OCI-LY7 (cell line): ENCODE measurements at regions not wholly inside any gene's neighbourhood (a gene's known extent, or its start where the extent isn't known, plus 50 kb on each side); places are given as distances from the start of the nearest gene placed in this dataset.

Experiments
- BruUV-seq: library from RNA; stranded (reverse); fragments of 400-500 nt; replicated peaks from 2 replicates; lab custom pipeline; 2021; lab: Mats Ljungman, UMichigan
- CTCF ChIA-PET: fragments of 300-600 bp; sonication (Branson Sonifier 250); formaldehyde crosslinking; loops from one replicate; lab custom pipeline; 2022; ENCODE audit warnings: antibody characterized with exemption; ENCODE audit not compliant: unreplicated experiment; lab: Charles Lee
- POLR2A ChIA-PET: fragments of 300-600 bp; sonication (Branson Sonifier 250); formaldehyde crosslinking; loops from one replicate; lab custom pipeline; 2022; ENCODE audit warnings: antibody characterized with exemption; lab: Charles Lee
- DNase-seq: peaks from one replicate; pipeline ENCODE4 v3.0.0-alpha.2; 2015; ENCODE audit warnings: low spot score
- H2AFZ ChIP-seq: fragments of 200-600 bp; sonication (generic), shearing (Covaris generic); 2 replicates; pipeline ENCODE4 v1.6.1; 2014; ENCODE audit warnings: mild to moderate bottlenecking, antibody characterized with exemption, low read length, moderate library complexity
- H3K27ac ChIP-seq: fragments of 200-600 bp; sonication (generic); 2 replicates; pipeline ENCODE4 v1.5.1; 2014; ENCODE audit warnings: mixed run types, low read depth, mild to moderate bottlenecking, moderate library complexity, low read length, inconsistent platforms; ENCODE audit not compliant: poor library complexity, severe bottlenecking
- H3K36me3 ChIP-seq: fragments of 200-600 bp; sonication (generic); 2 replicates; pipeline ENCODE4 v1.6.1; 2014; ENCODE audit warnings: mild to moderate bottlenecking, antibody characterized with exemption, low read length, moderate library complexity, mixed read lengths; ENCODE audit not compliant: insufficient read depth
- H3K4me1 ChIP-seq: fragments of 200-600 bp; sonication (generic); 2 replicates; pipeline ENCODE4 v1.5.1; 2014; ENCODE audit warnings: mild to moderate bottlenecking, low read length; ENCODE audit not compliant: insufficient read depth, poor library complexity, severe bottlenecking
- H3K4me2 ChIP-seq: fragments of 200-600 bp; sonication (generic); 2 replicates; pipeline ENCODE4 v1.6.1; 2014; ENCODE audit warnings: mild to moderate bottlenecking, low read length
- H3K4me3 ChIP-seq: fragments of 200-600 bp; sonication (generic); 2 replicates; pipeline ENCODE4 v1.5.1; 2014; ENCODE audit warnings: mild to moderate bottlenecking, low read depth, low read length; ENCODE audit not compliant: poor library complexity, severe bottlenecking
- H3K79me2 ChIP-seq: fragments of 200-600 bp; sonication (generic); 2 replicates; pipeline ENCODE4 v1.6.1; 2016; ENCODE audit warnings: low read depth, mild to moderate bottlenecking, low read length, moderate library complexity, mixed read lengths; ENCODE audit not compliant: insufficient read depth
- H3K9me2 ChIP-seq: fragments of 200-600 bp; sonication (generic); 2 replicates; pipeline ENCODE4 v1.6.1; 2016; ENCODE audit warnings: mild to moderate bottlenecking, low read length, mixed read lengths; ENCODE audit not compliant: insufficient read depth
- H3K9me3 ChIP-seq: fragments of 200-600 bp; sonication (generic); 2 replicates; pipeline ENCODE4 v1.6.1; 2014; ENCODE audit warnings: mild to moderate bottlenecking, mixed run types, low read length, mixed read lengths
- H4K20me1 ChIP-seq: fragments of 200-600 bp; sonication (generic); 2 replicates; pipeline ENCODE4 v1.6.1; 2014; ENCODE audit warnings: mild to moderate bottlenecking, antibody characterized with exemption, low read length, moderate library complexity, mixed read lengths; ENCODE audit not compliant: insufficient read depth
- EZH2phosphoT487 ChIP-seq: fragments of 200-600 bp; sonication (generic); IDR thresholded peaks from 2 replicates; pipeline ENCODE4 v1.6.1; 2018; ENCODE audit warnings: low read depth, borderline replicate concordance, mild to moderate bottlenecking, mixed run types, antibody characterized with exemption, low read length, moderate library complexity, mixed read lengths
- intact Hi-C: fragments of 100-400 bp; cut with micrococcal nuclease; formaldehyde crosslinking; loops from one replicate; pipeline ENCODE4 v1.10.0; 2022; ENCODE audit not compliant: unreplicated experiment
- TF ChIP-seq, protein P1 (sequence below): fragments of 200-600 bp; sonication (generic); conservative IDR thresholded peaks from 2 replicates; pipeline ENCODE4 v1.5.1; 2014; ENCODE audit warnings: mild to moderate bottlenecking, antibody characterized with exemption, low read length, moderate library complexity, mixed read lengths

DNA sequence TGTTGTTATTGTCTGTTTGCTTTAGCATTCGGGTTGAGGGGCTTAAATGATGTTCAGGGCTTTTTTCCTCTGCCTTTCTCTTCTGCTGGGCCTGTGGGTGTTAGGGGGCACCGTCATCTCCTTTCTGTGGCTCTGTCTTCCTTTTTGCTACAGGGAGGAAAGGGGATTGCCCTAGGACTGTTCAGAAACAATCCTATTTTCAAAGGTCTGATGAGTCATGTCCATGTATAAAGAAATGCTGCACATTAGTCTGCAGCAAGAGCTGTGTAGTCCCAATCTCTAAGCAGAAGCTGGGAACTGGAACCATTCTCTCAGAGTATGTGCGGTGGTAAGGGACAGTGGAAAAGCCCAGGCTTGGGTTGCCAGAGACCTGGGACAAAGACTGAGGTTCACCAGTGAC lies 462.3 kb downstream of the OMA1 start:
- H4K20me1 ChIP-seq, result no peaks in the 10 kb centered on the region
- H3K27ac ChIP-seq, result no peak overlapping the region
- no peaks in the 10 kb centered on the region for H3K9me2 ChIP-seq
- H2AFZ ChIP-seq, result no peak overlapping the region
- intact Hi-C loops, result no loop called here
- H3K4me2 ChIP-seq, result no peak overlapping the region
- no peaks in the 10 kb centered on the region for H3K79me2 ChIP-seq
- BruUV-seq, result no TSS peak
- no peaks in the 10 kb centered on the region for H3K4me1 ChIP-seq
- ChIA-PET CTCF (no interaction called here), POLR2A (no interaction called here)
- no peaks in the 10 kb centered on the region for H3K36me3 ChIP-seq
- H3K4me3 ChIP-seq, result no peak overlapping the region
- no peak for DNase-seq
- TF ChIP-seq, protein P1, sequence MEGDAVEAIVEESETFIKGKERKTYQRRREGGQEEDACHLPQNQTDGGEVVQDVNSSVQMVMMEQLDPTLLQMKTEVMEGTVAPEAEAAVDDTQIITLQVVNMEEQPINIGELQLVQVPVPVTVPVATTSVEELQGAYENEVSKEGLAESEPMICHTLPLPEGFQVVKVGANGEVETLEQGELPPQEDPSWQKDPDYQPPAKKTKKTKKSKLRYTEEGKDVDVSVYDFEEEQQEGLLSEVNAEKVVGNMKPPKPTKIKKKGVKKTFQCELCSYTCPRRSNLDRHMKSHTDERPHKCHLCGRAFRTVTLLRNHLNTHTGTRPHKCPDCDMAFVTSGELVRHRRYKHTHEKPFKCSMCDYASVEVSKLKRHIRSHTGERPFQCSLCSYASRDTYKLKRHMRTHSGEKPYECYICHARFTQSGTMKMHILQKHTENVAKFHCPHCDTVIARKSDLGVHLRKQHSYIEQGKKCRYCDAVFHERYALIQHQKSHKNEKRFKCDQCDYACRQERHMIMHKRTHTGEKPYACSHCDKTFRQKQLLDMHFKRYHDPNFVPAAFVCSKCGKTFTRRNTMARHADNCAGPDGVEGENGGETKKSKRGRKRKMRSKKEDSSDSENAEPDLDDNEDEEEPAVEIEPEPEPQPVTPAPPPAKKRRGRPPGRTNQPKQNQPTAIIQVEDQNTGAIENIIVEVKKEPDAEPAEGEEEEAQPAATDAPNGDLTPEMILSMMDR, result no peak
- no peak for TF ChIP-seq EZH2phosphoT487
- H3K9me3 ChIP-seq, result no peaks in the 10 kb centered on the region

DNA sequence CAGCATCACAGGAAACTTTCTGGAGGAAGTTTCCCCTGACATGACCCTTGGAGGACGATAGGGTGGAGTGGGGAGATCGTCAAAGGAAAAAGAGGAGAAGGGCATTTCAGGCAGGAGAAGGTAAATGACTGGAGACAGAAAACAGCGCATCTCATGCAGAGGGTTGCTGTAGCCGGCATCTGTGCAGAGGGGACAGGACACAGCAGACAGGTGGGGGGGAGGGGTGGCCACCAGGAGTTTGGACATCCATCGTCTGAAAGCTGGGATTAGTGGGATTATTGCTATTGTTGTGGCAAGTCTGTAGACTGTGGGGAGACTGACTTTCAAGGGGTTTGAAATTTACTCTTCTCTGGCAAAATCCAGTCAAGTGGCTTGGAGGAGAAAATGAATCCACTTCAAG lies 463.9 kb downstream of the OMA1 start:
- no peak overlapping the region for H3K4me2 ChIP-seq
- no peak overlapping the region for H3K27ac ChIP-seq
- no peaks in the 10 kb centered on the region for H3K9me3 ChIP-seq
- no peaks in the 10 kb centered on the region for H3K4me1 ChIP-seq
- no peak overlapping the region for H3K4me3 ChIP-seq
- no peak for DNase-seq
- H3K9me2 ChIP-seq, result no peaks in the 10 kb centered on the region
- no peak overlapping the region for H2AFZ ChIP-seq
- TF ChIP-seq EZH2phosphoT487, result no peak
- TF ChIP-seq, protein P1, result no peak
- H3K36me3 ChIP-seq, result no peaks in the 10 kb centered on the region
- intact Hi-C loops, result no loop called here
- H3K79me2 ChIP-seq, result no peaks in the 10 kb centered on the region
- BruUV-seq, result no TSS peak
- ChIA-PET CTCF (no interaction called here), POLR2A (interaction anchor here (0.6 kb wide), 1 partner anchor 1027 kb away, joined by 4 read pairs; no protein-coding TSS in a partner anchor)
- H4K20me1 ChIP-seq, result no peaks in the 10 kb centered on the region

DNA sequence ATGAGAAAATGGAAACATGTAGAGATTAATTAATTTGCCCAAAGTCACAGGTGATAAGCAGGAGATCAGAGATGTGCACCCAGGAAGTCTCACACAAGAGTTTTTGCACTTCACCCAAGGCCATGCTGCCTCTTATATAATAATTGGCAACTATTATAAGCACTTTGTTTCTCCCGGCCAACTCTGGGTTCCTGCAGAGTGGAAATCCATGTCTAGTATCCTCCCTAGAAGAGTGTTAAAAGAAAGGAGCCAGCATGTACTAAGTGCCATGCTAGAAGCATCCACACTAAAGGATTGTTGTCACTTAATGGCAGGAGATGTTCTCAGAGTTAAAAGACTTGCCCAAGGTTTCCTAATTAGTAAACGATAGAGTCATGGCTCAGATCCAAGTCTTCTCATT lies 470.3 kb downstream of the OMA1 start:
- H3K9me3 ChIP-seq, result no peaks in the 10 kb centered on the region
- no peak overlapping the region for H3K27ac ChIP-seq
- no peaks in the 10 kb centered on the region for H4K20me1 ChIP-seq
- intact Hi-C loops, result no loop called here
- ChIA-PET POLR2A (no interaction called here), CTCF (no interaction called here)
- H3K9me2 ChIP-seq, result no peaks in the 10 kb centered on the region
- no peaks in the 10 kb centered on the region for H3K79me2 ChIP-seq
- no TSS peak for BruUV-seq
- no peak overlapping the region for H3K4me2 ChIP-seq
- no peak overlapping the region for H2AFZ ChIP-seq
- DNase-seq, result no peak
- no peak for TF ChIP-seq EZH2phosphoT487
- TF ChIP-seq, protein P1, result no peak
- H3K36me3 ChIP-seq, result no peaks in the 10 kb centered on the region
- H3K4me3 ChIP-seq, result no peak overlapping the region
- no peaks in the 10 kb centered on the region for H3K4me1 ChIP-seq
